ENCODE measurements at regions not wholly inside any gene's neighbourhood (a gene's known extent, or its start where the extent isn't known, plus 50 kb on each side); places are given as distances from the start of the nearest gene placed in this dataset.

DNA sequence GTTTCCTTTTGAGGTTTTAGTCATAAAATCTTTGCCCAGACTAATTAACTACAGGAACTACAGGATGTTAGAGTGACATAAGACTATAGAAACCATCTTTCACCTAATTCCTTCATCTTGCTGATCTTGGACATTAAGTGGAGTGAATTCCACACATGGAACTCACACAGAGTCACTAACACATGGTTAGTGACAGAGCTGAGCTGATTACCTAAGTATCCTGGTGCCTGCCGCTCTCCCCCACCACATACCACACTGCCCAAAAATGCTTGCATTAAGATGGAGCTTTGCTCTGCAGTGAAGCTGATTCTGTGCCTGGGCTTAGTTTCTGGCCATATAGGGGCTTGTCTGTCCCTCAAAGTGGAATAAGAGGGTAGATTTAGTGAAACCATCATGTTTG is 332.9 kb upstream of the NT5C1B start:
- H3K4me3 ChIP-seq (ENCODE audit: low read depth, low read length): no peak overlapping the region
- no peak for TF ChIP-seq CTCF (IDR thresholded peaks at IDR 0.05; ENCODE audit: control insufficient read depth, extremely low read depth, insufficient read depth)
- no peak for DNase-seq (ENCODE audit: low read depth)

- TF ChIP-seq CTCF (IDR thresholded peaks at IDR 0.05; ENCODE audit: control insufficient read depth, extremely low read depth, insufficient read depth): no peak
- no peak for DNase-seq (ENCODE audit: low read depth)
- no peak overlapping the region for H3K4me3 ChIP-seq (ENCODE audit: low read depth, low read length)
Measured at GRCh38 chr2:18918280-18918679, 328.9 kb upstream of the NT5C1B start.

GRCh38 chr2:18915227-18915626 is 325.9 kb upstream of the NT5C1B start:
- no peak for TF ChIP-seq CTCF (IDR thresholded peaks at IDR 0.05; ENCODE audit: control insufficient read depth, extremely low read depth, insufficient read depth)
- no peak for DNase-seq (ENCODE audit: low read depth)

GRCh38 chr2:18913512-18913911 is 324.1 kb upstream of the NT5C1B start:
- no peak overlapping the region for H3K4me3 ChIP-seq (ENCODE audit: low read depth, low read length)
- no peak for DNase-seq (ENCODE audit: low read depth)
- no peak for TF ChIP-seq CTCF (IDR thresholded peaks at IDR 0.05; ENCODE audit: control insufficient read depth, extremely low read depth, insufficient read depth)

More at GRCh38 chr2:18915227-18915626, 325.9 kb upstream of the NT5C1B start:
- no peak overlapping the region for H3K4me3 ChIP-seq (ENCODE audit: low read depth, low read length)

DNA sequence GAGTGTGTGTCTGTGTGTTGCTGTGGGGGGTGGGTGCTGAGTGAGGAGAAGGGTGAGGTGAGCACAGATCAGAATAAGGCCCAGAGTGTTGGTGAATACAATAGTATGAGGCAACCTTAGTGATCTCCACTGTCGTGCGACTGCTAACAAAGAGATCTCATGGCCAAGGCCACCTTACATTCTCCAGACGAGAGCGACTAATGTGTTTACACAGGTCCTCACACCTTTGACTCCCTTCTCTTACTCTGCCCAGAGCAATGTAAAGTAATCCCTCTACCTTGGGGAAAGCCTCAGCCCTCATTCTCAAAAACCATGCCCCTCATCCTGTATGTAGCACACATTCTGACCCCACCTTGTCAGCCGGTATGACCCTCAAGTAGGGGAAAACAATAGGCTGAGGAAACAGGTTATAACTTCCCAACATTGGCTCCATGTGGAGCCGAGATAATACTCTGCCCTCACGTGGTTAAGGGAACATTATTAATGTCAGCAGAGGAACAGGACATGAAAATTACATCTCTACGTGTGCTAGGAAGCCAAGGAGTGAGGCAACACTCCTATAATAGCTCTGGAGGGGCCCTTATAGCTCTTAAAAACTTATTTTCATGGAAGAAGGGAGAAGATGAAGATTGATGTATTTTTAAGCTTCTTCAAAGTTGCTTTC is 323.0 kb upstream of the NT5C1B start:
- H3K4me3 ChIP-seq (ENCODE audit: low read depth, low read length): no peak overlapping the region
- no peak for TF ChIP-seq CTCF (IDR thresholded peaks at IDR 0.05; ENCODE audit: control insufficient read depth, extremely low read depth, insufficient read depth)
- DNase-seq (ENCODE audit: low read depth): no peak

DNA sequence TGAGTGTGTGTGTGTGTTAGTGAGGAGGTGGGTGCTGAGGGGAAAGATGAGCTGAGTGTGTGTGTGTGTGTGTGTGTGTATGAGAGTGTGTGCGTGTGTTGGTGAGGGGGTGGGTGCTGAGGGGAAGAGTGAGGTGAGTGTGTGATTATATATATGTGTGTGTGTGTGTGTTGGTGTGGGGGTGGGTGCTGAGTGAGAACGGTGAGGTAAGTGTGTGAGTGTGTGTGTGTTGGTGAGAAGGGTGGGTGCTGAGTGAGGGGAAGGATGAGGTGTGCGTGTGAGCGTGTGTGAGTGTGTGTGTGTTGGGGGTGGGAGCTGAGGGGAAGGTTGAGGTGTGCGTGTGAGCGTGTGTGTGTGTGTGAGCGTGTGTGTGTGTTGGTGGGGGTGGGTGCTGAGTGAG is 322.0 kb upstream of the NT5C1B start:
- H3K4me3 ChIP-seq (ENCODE audit: low read depth, low read length): no peak overlapping the region
- no peak for TF ChIP-seq CTCF (IDR thresholded peaks at IDR 0.05; ENCODE audit: control insufficient read depth, extremely low read depth, insufficient read depth)
- DNase-seq (ENCODE audit: low read depth): no peak

- DNase-seq (ENCODE audit: low read depth): no peak
- H3K4me3 ChIP-seq (ENCODE audit: low read depth, low read length): no peak overlapping the region
- TF ChIP-seq CTCF (IDR thresholded peaks at IDR 0.05; ENCODE audit: control insufficient read depth, extremely low read depth, insufficient read depth): no peak
Measured at GRCh38 chr2:18910843-18911242, 321.5 kb upstream of the NT5C1B start.
